ENCODE measurements at regions not wholly inside any gene's neighbourhood (a gene's known extent, or its start where the extent isn't known, plus 50 kb on each side); places are given as distances from the start of the nearest gene placed in this dataset.

GRCh38 chr22:48596111-48596850 is 1231.4 kb downstream of the BRD1 start:
- Histone ChIP-seq H3K4me1 (ENCODE audit: insufficient read depth, poor library complexity, severe bottlenecking) (no peaks in the 10 kb centered on the region), H3K4me3 (ENCODE audit: severe bottlenecking) (no peak overlapping the region), H3K27me3 (ENCODE audit: insufficient read depth, poor library complexity, severe bottlenecking) (no peaks in the 10 kb centered on the region), H3K27ac (ENCODE audit: poor library complexity, severe bottlenecking) (no peak overlapping the region), H3K36me3 (ENCODE audit: low read depth) (no peaks in the 10 kb centered on the region), H3K9me3 (ENCODE audit: severe bottlenecking) (no peaks in the 10 kb centered on the region)
- DNase-seq (ENCODE audit: low spot score), result no peak
- no peak for ATAC-seq (ENCODE audit: low read depth)
- TF ChIP-seq CTCF (IDR thresholded peaks at IDR 0.05; ENCODE audit: poor library complexity, severe bottlenecking), result no peak

GRCh38 chr22:48595511-48595905 is 1232.2 kb downstream of the BRD1 start:
- no peak for ATAC-seq (ENCODE audit: low read depth)
- no peaks in the 10 kb centered on the region for H3K36me3 ChIP-seq (ENCODE audit: low read depth)
- no peak for DNase-seq (ENCODE audit: low spot score)
- TF ChIP-seq CTCF (IDR thresholded peaks at IDR 0.05; ENCODE audit: poor library complexity, severe bottlenecking), result no peak
- H3K4me1 ChIP-seq (ENCODE audit: insufficient read depth, poor library complexity, severe bottlenecking), result no peaks in the 10 kb centered on the region
- no peak overlapping the region for H3K27ac ChIP-seq (ENCODE audit: poor library complexity, severe bottlenecking)
- no peaks in the 10 kb centered on the region for H3K27me3 ChIP-seq (ENCODE audit: insufficient read depth, poor library complexity, severe bottlenecking)
- H3K9me3 ChIP-seq (ENCODE audit: severe bottlenecking), result no peaks in the 10 kb centered on the region
- no peak overlapping the region for H3K4me3 ChIP-seq (ENCODE audit: severe bottlenecking)

GRCh38 chr22:48594757-48595510 is 1232.7 kb downstream of the BRD1 start:
- Histone ChIP-seq H3K4me3 (ENCODE audit: severe bottlenecking) (no peak overlapping the region), H3K27me3 (ENCODE audit: insufficient read depth, poor library complexity, severe bottlenecking) (no peaks in the 10 kb centered on the region), H3K27ac (ENCODE audit: poor library complexity, severe bottlenecking) (no peak overlapping the region), H3K36me3 (ENCODE audit: low read depth) (no peaks in the 10 kb centered on the region), H3K4me1 (ENCODE audit: insufficient read depth, poor library complexity, severe bottlenecking) (no peaks in the 10 kb centered on the region), H3K9me3 (ENCODE audit: severe bottlenecking) (no peaks in the 10 kb centered on the region)
- DNase-seq (ENCODE audit: low spot score) (no peak), ATAC-seq (ENCODE audit: low read depth) (no peak)
- TF ChIP-seq CTCF (IDR thresholded peaks at IDR 0.05; ENCODE audit: poor library complexity, severe bottlenecking), result no peak

- no peak for DNase-seq (ENCODE audit: low spot score)
- Histone ChIP-seq H3K27me3 (ENCODE audit: insufficient read depth, poor library complexity, severe bottlenecking) (no peaks in the 10 kb centered on the region), H3K9me3 (ENCODE audit: severe bottlenecking) (no peaks in the 10 kb centered on the region), H3K4me3 (ENCODE audit: severe bottlenecking) (no peak overlapping the region), H3K36me3 (ENCODE audit: low read depth) (no peaks in the 10 kb centered on the region), H3K4me1 (ENCODE audit: insufficient read depth, poor library complexity, severe bottlenecking) (no peaks in the 10 kb centered on the region), H3K27ac (ENCODE audit: poor library complexity, severe bottlenecking) (no peak overlapping the region)
- ATAC-seq (ENCODE audit: low read depth), result no peak
- TF ChIP-seq CTCF (IDR thresholded peaks at IDR 0.05; ENCODE audit: poor library complexity, severe bottlenecking), result no peak
Measured at GRCh38 chr22:48594016-48594756, 1233.5 kb downstream of the BRD1 start.
